Naive B cell (primary cell): ENCODE measurements at regions not wholly inside any gene's neighbourhood (a gene's known extent, or its start where the extent isn't known, plus 50 kb on each side); places are given as distances from the start of the nearest gene placed in this dataset.

Experiments
- ATAC-seq, 2 donors: fragments of 150-1000 bp; cut with Tn5 transposase; 2 replicates each; pipeline ENCODE4 v1.10.0; 2021; ENCODE audit warnings: low read depth in 2 of 2, mild to moderate bottlenecking in 2 of 2, moderate library complexity in 2 of 2
- DNase-seq: peaks from one replicate; pipeline ENCODE4 v3.0.0; 2022
- H3K27ac Mint-ChIP-seq, 6 donors: one replicate each; pipeline ENCODE4 v1.8.0; 2020 to 2022; ENCODE audit warnings: mild to moderate bottlenecking in 6 of 6, mixed read lengths in 6 of 6, moderate library complexity in 5 of 6, inconsistent platforms in 2 of 6
- H3K27me3 Mint-ChIP-seq, 3 donors: one replicate each; pipeline ENCODE4 v1.8.0; 2021 to 2022; ENCODE audit warnings: mixed read lengths in 3 of 3, mild to moderate bottlenecking in 1 of 3
- H3K36me3 Mint-ChIP-seq, 2 donors: one replicate each; pipeline ENCODE4 v1.8.0; 2020 to 2022; ENCODE audit warnings: mixed read lengths in 2 of 2, inconsistent platforms in 1 of 2, mild to moderate bottlenecking in 1 of 2
- H3K4me1 Mint-ChIP-seq, 3 donors: one replicate each; pipeline ENCODE4 v1.8.0; 2020 to 2022; ENCODE audit warnings: mixed read lengths in 3 of 3, inconsistent platforms in 1 of 3, mild to moderate bottlenecking in 1 of 3, moderate library complexity in 1 of 3
- H3K4me3 Mint-ChIP-seq, 8 donors: one replicate each; pipeline ENCODE4 v1.8.0; 2020 to 2022; ENCODE audit warnings: mild to moderate bottlenecking in 8 of 8, mixed read lengths in 8 of 8, moderate library complexity in 8 of 8, inconsistent platforms in 2 of 8
- H3K9me3 Mint-ChIP-seq, 7 donors: one replicate each; pipeline ENCODE4 v1.8.0; 2020 to 2022; ENCODE audit warnings: mixed read lengths in 7 of 7, mild to moderate bottlenecking in 5 of 7, inconsistent platforms in 2 of 7, moderate library complexity in 1 of 7

DNA sequence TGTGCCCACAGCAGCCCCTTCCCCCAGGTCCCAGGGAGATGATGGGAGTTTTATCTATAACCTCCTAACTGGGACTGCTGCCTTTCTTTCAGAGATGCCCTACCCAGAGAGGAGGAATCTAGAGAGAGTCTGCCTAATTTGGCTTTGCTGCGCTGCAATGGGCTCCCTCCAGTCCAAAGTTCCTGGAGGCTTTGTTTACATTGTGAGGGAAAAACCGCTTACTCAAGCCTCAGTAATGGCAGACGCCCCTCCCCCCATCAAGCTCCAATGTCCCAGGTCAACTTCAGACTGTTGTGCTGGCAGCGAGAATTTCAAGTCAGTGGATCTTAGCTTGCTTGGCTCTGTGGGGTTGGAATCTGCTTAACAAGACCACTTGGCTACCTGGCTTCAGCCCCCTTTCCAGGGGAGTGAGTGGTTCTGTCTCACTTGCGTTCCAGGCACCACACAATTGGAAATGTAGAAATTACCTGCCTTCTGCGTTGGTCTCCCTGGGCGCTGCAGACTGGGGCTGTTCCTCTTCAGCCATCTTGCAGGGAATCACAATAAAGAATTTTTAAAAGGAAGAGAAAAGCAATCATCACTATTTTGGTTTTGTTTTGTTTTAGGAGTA is 262.5 kb downstream of the FOXG1 start:
- Mint-ChIP-seq H3K27me3 (no peaks in the 10 kb centered on the region), H3K27ac (no peak overlapping the region), H3K4me1 (no peaks in the 10 kb centered on the region), H3K9me3 (peaks cover 5 to 16% (median 11%) of the 10 kb centered on the region in 7 donors), H3K4me3 (no peak overlapping the region), H3K36me3 (no peaks in the 10 kb centered on the region)
- ATAC-seq, result no peak
- no peak for DNase-seq

DNA sequence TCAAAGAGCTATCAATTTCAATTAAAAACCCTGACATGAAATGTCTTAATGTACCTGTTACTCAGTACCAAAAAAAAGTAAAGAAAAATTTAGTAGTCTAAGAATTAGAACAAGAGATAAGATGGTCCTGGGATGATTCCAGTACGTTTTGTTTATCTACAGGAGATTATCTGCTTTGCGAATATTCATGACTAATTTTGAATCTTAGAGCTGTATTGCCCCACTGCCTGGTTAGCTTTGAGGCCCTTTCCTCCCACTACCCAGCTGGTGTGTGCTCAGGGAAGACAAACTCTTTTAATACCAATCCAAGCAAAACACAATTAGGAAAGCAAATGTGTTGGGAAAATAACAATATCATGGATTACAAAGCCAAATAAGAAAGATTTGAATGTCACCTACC is 263.5 kb downstream of the FOXG1 start:
- Mint-ChIP-seq H3K27ac (no peak overlapping the region), H3K4me3 (no peak overlapping the region), H3K4me1 (no peaks in the 10 kb centered on the region), H3K27me3 (no peaks in the 10 kb centered on the region), H3K36me3 (no peaks in the 10 kb centered on the region), H3K9me3 (peaks cover under 1 to 11% (median 7%) of the 10 kb centered on the region in 7 donors)
- ATAC-seq, result no peak
- DNase-seq, result no peak

DNA sequence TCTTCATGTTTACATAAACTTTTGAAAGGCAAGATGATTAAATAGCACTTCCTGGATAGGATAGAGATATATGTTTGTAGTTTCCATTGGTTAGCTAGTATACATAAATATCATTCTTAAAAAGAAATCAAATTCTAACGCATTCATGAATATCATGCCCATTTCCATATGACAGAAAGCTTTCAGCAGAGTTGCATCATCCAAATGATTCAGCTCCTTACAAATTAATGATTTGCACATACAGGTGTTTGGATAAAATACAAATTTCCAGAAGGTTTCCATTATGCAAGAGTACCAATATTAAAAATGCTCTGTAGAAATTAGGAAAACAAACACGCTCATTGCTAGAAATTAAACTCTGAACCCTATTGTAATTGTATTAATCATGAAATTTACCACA is 264.4 kb downstream of the FOXG1 start:
- Mint-ChIP-seq H3K4me1 (no peaks in the 10 kb centered on the region), H3K4me3 (no peak overlapping the region), H3K36me3 (no peaks in the 10 kb centered on the region), H3K27ac (no peak overlapping the region), H3K9me3 (peaks cover under 1 to 10% (median 6%) of the 10 kb centered on the region in 7 donors), H3K27me3 (no peaks in the 10 kb centered on the region)
- no peak for ATAC-seq
- no peak for DNase-seq

DNA sequence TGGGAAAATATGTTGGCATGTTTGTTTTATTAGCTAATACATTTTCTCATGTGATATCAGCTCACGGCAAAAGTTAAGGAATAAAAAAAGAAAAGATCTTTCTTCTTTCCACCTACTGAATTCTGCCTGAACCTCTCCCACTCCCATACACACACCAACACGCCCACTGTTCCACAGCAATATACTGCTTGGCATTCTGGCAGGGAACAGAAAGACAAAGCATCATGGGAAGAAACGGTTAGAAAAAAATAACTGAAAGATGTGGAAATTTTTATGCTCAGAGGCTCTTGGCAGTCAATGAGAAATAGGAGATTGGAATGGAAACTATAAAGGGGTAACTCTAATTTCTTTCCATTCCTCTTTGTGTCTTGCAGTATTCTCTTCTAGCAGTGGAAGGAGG is 268.5 kb downstream of the FOXG1 start:
- H3K27ac Mint-ChIP-seq, result no peak overlapping the region
- H3K4me3 Mint-ChIP-seq, result no peak overlapping the region
- H3K4me1 Mint-ChIP-seq, result no peaks in the 10 kb centered on the region
- DNase-seq, result no peak
- no peaks in the 10 kb centered on the region for H3K36me3 Mint-ChIP-seq
- peaks cover 0 to 8% (median 0%) of the 10 kb centered on the region in 7 donors for H3K9me3 Mint-ChIP-seq
- no peak for ATAC-seq
- no peaks in the 10 kb centered on the region for H3K27me3 Mint-ChIP-seq

DNA sequence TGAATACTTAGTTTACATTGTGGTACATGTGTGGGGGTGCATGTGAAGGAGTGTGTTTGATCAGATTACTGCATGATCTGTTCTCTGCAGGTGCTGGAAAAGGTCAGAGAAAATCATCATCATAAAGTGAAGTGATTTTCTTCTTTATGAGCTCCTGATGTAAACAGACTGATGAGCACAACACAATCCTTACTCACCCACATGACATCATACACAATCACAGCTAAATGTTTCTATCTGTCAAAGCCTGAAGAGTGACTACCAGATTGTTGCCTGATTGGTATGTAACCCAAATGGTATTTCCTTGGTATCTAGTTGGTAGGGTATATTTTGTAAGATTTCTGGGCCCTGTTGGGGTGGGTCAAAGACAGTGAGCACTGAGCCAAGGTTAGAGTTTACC is 270.8 kb downstream of the FOXG1 start:
- no peaks in the 10 kb centered on the region for H3K27me3 Mint-ChIP-seq
- DNase-seq (no peak), ATAC-seq (no peak)
- no peaks in the 10 kb centered on the region for H3K4me1 Mint-ChIP-seq
- H3K9me3 Mint-ChIP-seq, result peaks cover 0 to 8% (median 3%) of the 10 kb centered on the region in 7 donors
- H3K4me3 Mint-ChIP-seq, result no peak overlapping the region
- no peak overlapping the region for H3K27ac Mint-ChIP-seq
- H3K36me3 Mint-ChIP-seq, result no peaks in the 10 kb centered on the region

DNA sequence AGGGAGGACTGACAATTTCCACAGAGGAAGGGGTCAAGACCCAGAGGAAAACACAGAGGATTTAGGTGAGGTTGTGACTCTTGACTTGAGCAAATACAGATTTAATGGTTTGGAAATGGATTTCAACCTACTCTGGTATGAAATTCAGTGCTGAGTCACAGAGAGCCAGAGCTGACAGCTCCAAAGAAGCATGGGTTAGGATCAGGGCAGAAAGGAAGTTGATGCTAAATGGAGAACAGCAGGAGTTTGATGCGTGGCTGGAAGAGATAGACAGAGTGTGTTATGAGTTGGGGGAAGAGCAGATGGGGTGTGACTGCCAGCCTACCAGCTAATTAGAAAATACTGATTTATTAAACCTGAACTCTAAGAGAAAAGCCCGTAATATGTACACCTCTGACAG is 272.6 kb downstream of the FOXG1 start:
- Mint-ChIP-seq H3K36me3 (no peaks in the 10 kb centered on the region), H3K4me3 (no peak overlapping the region), H3K27ac (peak overlapping the region in 1 of 6 donors; percentile 5)

DNA sequence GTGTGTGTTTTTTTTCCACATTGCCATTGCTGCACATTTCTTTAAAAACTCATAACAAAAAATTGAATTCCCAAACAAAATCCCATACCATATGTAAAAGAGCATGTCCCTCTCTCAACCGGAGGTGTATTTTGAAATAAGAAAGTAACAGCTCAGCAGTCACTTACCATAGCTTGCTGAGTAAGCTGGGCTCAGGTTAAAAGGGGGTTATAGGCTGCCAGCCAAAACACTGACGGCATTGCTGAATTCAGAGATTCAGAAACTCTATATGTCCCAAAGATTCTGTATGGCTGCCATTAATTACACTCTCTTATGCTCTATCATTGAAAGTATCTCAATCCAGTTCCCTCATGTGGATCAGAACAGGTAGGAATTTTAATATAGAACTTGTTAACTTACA is 276.0 kb downstream of the FOXG1 start:
- Mint-ChIP-seq H3K36me3 (no peaks in the 10 kb centered on the region), H3K4me1 (no peaks in the 10 kb centered on the region), H3K4me3 (no peak overlapping the region), H3K27me3 (no peaks in the 10 kb centered on the region), H3K9me3 (peaks cover 0 to 7% (median 4%) of the 10 kb centered on the region in 7 donors), H3K27ac (no peak overlapping the region)
- no peak for ATAC-seq
- DNase-seq, result no peak

More for the DNA sequence above, 272.6 kb downstream of the FOXG1 start:
- peaks cover 0 to 8% (median 4%) of the 10 kb centered on the region in 7 donors for H3K9me3 Mint-ChIP-seq
- no peak for ATAC-seq
- no peaks in the 10 kb centered on the region for H3K4me1 Mint-ChIP-seq
- H3K27me3 Mint-ChIP-seq, result no peaks in the 10 kb centered on the region
- DNase-seq, result no peak

DNA sequence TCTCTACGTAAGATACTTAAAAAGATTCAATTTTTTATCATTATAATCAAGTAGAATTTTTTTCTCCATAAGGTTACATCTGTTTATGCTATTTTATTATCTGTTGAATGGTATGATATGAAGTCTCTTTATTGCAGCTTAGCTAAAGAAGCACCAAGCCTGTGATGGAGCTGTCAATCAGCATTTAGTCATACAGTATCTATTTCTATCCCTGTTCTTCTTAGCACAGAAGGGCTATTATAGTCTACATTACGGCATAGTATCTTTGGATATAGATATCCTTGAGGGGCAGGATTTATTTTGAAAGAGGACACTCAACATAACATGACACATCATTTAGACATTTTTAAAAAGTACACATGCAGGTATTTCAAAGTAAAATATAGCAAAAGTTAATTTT is 277.1 kb downstream of the FOXG1 start:
- Mint-ChIP-seq H3K36me3 (no peaks in the 10 kb centered on the region), H3K27ac (no peak overlapping the region), H3K4me3 (no peak overlapping the region), H3K27me3 (no peaks in the 10 kb centered on the region), H3K4me1 (no peaks in the 10 kb centered on the region), H3K9me3 (peaks cover 0 to 7% (median 4%) of the 10 kb centered on the region in 7 donors)
- DNase-seq, result no peak
- no peak for ATAC-seq

DNA sequence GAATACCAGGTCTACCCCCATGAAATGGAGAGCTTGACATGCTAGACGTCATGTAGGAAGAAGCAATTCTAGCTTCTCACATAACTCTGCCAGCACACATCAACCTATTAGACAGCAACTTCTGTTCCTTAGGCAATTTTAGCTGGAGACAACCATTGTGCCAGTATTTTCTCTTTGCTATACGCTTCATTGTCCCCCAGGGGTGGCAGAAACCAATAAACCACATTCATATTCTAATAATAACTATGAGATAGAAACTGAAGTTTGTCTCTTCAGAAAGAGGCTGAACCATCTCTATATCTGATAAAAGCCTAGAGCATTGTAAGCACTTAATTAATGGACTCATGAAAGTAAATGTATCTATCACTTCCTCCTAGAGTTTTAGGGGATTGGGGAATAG is 278.6 kb downstream of the FOXG1 start:
- Mint-ChIP-seq H3K4me3 (no peak overlapping the region), H3K27ac (no peak overlapping the region), H3K36me3 (no peaks in the 10 kb centered on the region), H3K4me1 (no peaks in the 10 kb centered on the region), H3K27me3 (no peaks in the 10 kb centered on the region), H3K9me3 (peaks cover 0 to 11% (median 6%) of the 10 kb centered on the region in 7 donors)
- no peak for ATAC-seq
- no peak for DNase-seq

DNA sequence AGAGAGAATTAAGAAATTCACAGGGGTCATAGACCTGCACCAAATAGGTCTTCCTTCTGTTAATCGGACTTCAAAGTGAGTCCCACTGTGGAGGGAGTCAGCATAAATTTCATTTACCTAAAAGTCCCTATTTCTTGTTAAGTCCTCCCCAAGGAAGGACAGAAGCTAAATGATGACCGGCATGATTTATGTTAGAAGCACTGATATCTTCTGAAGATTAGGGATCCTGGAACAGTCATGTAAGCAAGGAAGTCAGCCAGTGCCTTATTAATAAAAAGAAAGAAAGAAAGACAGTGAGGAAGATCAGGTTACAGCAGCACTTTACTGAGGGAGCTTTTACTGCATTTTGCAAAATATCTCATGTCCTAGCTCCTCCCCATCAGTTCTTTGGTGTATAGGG is 287.5 kb downstream of the FOXG1 start:
- Mint-ChIP-seq H3K4me1 (no peaks in the 10 kb centered on the region), H3K36me3 (no peaks in the 10 kb centered on the region), H3K27ac (no peak overlapping the region), H3K27me3 (no peaks in the 10 kb centered on the region), H3K4me3 (no peak overlapping the region), H3K9me3 (peaks cover 0 to 11% (median 4%) of the 10 kb centered on the region in 7 donors)
- DNase-seq, result no peak
- ATAC-seq, result no peak

DNA sequence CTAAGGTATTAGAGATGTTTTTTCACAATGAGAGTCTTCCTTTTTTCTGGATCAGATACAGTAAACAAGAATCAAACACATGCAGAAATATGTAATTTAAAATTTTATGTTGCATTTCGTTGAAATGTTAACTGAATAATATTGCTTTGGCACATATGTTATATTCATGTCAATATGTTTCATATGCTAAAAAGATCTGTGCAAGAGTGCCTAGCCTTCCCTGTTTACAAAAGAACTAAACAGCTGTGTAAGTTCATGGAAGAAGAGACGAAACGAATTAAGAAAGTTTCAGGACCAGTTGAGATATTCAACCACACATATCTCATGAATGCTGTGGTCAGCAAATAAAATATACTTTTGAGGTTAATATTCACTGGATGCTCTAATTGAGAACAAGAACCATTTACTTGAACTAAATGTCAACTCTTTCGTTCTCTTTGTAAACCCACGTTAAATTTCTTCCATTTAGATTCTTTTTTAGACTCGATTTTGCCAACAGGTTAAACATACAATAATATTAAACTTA is 289.5 kb downstream of the FOXG1 start:
- Mint-ChIP-seq H3K27me3 (no peaks in the 10 kb centered on the region), H3K9me3 (peaks cover 0 to 4% (median 3%) of the 10 kb centered on the region in 7 donors), H3K36me3 (no peaks in the 10 kb centered on the region), H3K27ac (no peak overlapping the region), H3K4me1 (no peaks in the 10 kb centered on the region), H3K4me3 (no peak overlapping the region)
- DNase-seq (no peak), ATAC-seq (no peak)

DNA sequence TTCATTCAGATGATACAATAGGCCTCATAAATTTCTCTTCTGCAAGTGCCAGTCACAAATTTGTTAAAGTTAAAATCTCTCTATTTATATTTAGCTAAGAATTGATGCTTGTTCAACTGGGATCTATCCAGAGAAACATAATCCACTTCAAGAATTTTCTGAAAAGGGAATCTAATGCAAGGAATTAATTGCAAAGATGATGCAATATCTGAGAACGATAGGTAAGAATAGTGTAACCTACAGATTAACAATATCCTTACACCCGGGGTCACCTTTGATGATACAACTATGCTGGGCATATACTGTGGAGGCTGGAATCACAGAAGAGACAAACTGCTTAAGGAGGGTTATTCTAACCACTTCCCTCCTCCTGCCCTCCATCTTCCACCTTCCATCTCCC is 295.1 kb downstream of the FOXG1 start:
- no peaks in the 10 kb centered on the region for H3K27me3 Mint-ChIP-seq
- peaks cover 1 to 6% (median 5%) of the 10 kb centered on the region in 7 donors for H3K9me3 Mint-ChIP-seq
- no peak for DNase-seq
- H3K4me1 Mint-ChIP-seq, result no peaks in the 10 kb centered on the region
- no peaks in the 10 kb centered on the region for H3K36me3 Mint-ChIP-seq
- H3K27ac Mint-ChIP-seq, result no peak overlapping the region
- no peak overlapping the region for H3K4me3 Mint-ChIP-seq
- ATAC-seq, result no peak

DNA sequence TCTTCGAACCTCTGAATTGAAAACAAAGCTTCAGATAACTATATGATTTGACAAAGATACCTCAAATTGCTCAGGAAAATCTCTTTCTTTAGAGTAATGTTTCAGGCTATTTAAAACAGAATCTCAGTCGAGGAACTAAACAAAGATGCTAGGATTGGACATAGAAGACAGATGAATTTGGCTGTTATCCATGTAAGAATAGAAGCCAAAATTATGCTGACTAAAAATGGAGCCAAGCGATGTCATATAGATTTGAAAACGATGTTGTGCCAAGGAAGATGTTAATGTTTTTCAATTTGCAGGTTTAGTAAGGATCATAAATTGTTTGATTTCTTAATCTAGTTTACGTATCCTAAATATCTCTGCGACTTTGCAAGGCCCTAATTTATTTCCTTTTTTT is 295.9 kb downstream of the FOXG1 start:
- DNase-seq, result no peak
- H3K4me3 Mint-ChIP-seq, result no peak overlapping the region
- no peak for ATAC-seq
- H3K36me3 Mint-ChIP-seq, result no peaks in the 10 kb centered on the region
- H3K9me3 Mint-ChIP-seq, result peaks cover 1 to 6% (median 5%) of the 10 kb centered on the region in 7 donors
- no peaks in the 10 kb centered on the region for H3K4me1 Mint-ChIP-seq
- no peaks in the 10 kb centered on the region for H3K27me3 Mint-ChIP-seq
- no peak overlapping the region for H3K27ac Mint-ChIP-seq

DNA sequence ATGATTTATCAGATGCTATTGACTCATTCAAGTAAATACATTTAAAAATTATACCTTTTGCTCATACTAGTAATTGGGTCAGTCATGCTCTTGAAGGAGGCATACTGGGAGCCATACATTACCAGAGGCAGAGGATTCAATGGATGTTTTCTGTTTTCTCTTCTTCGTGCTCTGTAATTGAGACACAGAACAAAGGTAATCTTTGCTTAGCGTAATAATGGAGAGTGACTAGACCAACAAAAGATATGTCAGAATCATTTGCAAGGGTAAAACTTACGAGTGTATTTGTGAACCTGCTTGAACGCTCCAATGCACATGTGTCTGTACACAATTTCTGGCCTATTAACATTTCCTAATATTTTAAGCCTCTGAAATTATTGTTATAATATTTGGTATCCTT is 296.4 kb downstream of the FOXG1 start:
- Mint-ChIP-seq H3K9me3 (peaks cover 1 to 6% (median 5%) of the 10 kb centered on the region in 7 donors), H3K27ac (no peak overlapping the region), H3K4me3 (no peak overlapping the region), H3K27me3 (no peaks in the 10 kb centered on the region), H3K36me3 (no peaks in the 10 kb centered on the region), H3K4me1 (no peaks in the 10 kb centered on the region)
- ATAC-seq, result no peak
- DNase-seq, result no peak
